ENCODE measurements at regions not wholly inside any gene's neighbourhood (a gene's known extent, or its start where the extent isn't known, plus 50 kb on each side); places are given as distances from the start of the nearest gene placed in this dataset.

- TF ChIP-seq EZH2 (IDR thresholded peaks at IDR 0.05) (no peak), POLR2AphosphoS5 (IDR thresholded peaks at IDR 0.05; ENCODE audit: borderline replicate concordance, low read depth, low read length) (no peak)
These were observed 359.3 kb downstream of the LRRC70 start for GRCh38 chr5:62937661-62938558.

Data from SK-N-MC (cell line).